MCF 10A (cell line): ENCODE measurements at regions not wholly inside any gene's neighbourhood (a gene's known extent, or its start where the extent isn't known, plus 50 kb on each side); places are given as distances from the start of the nearest gene placed in this dataset.

ENCODE experiments used
- BruUV-seq: library from RNA; stranded (reverse); fragments of 400-500 nt; replicated peaks from 2 replicates; lab custom pipeline; 2021; lab: Mats Ljungman, UMichigan
- CTCF ChIA-PET: fragments of 300-600 bp; sonication (Branson Sonifier 250); formaldehyde crosslinking; extraction: SDS; loops from one replicate; lab custom pipeline; 2021; ENCODE audit warnings: antibody characterized with exemption, inconsistent platforms; lab: Yijun Ruan, JAX
- POLR2A ChIA-PET: fragments of 300-600, 350-650 bp; sonication (Branson Sonifier 250); formaldehyde crosslinking; extraction: SDS; loops from one replicate; lab custom pipeline; 2020; ENCODE audit warnings: antibody characterized with exemption, inconsistent platforms; lab: Yijun Ruan, JAX
- DNase-seq: peaks from one replicate; pipeline ENCODE4 v3.0.0-alpha.2; 2018; ENCODE audit not compliant: unreplicated experiment
- H3K27ac Mint-ChIP-seq: one replicate; pipeline ENCODE4 v1.8.0; 2022; ENCODE audit warnings: mild to moderate bottlenecking, low read depth, mixed read lengths; ENCODE audit not compliant: unreplicated experiment
- H3K27me3 Mint-ChIP-seq: one replicate; pipeline ENCODE4 v1.8.0; 2022; ENCODE audit warnings: mixed read lengths; ENCODE audit not compliant: insufficient read depth, unreplicated experiment
- H3K36me3 Mint-ChIP-seq: one replicate; pipeline ENCODE4 v1.8.0; 2022; ENCODE audit warnings: mild to moderate bottlenecking, moderate library complexity, mixed read lengths; ENCODE audit not compliant: insufficient read depth, unreplicated experiment
- H3K4me1 Mint-ChIP-seq: one replicate; pipeline ENCODE4 v1.8.0; 2022; ENCODE audit warnings: mixed read lengths; ENCODE audit not compliant: insufficient read depth, unreplicated experiment
- H3K4me3 Mint-ChIP-seq: one replicate; pipeline ENCODE4 v1.8.0; 2022; ENCODE audit warnings: mild to moderate bottlenecking, moderate library complexity, mixed read lengths; ENCODE audit not compliant: unreplicated experiment
- H3K9me3 Mint-ChIP-seq: one replicate; pipeline ENCODE4 v1.8.0; 2022; ENCODE audit warnings: mixed read lengths; ENCODE audit not compliant: unreplicated experiment
- intact Hi-C: fragments of 100-400 bp; cut with micrococcal nuclease; formaldehyde crosslinking; loops from 2 replicates; pipeline ENCODE4 v1.14.1; 2022
- TF ChIP-seq, protein P1 (sequence below): fragments of 200-600 bp; IDR thresholded peaks from one replicate; pipeline ENCODE4 v1.8.0; 2022; ENCODE audit warnings: antibody characterized with exemption, mild to moderate bottlenecking; ENCODE audit not compliant: unreplicated experiment

DNA sequence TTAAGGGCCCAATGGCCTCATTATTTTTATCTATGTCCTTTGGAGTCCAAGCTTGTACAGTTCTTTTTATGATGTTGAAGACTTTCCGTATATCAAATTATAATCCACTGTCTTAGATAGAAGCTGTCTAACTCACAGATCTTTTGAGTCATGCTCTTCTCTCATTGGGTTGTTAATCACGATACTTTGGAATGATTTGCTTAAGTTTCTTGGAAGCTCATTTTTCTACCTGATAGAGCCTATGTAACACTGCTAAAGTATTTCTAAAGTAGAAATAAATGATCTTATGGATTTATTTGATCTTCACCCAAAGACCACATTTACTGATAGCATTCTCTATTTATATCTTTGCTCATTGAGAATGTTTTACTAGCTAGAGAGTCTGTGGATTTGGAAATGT is 1554.1 kb downstream of the PLA2G4A start:
- Mint-ChIP-seq H3K9me3 (peaks cover 4% of the 10 kb centered on the region), H3K36me3 (no peaks in the 10 kb centered on the region), H3K27me3 (no peaks in the 10 kb centered on the region), H3K4me3 (no peak overlapping the region), H3K4me1 (no peaks in the 10 kb centered on the region), H3K27ac (no peak overlapping the region)
- DNase-seq, result no peak
- BruUV-seq, result no TSS peak
- CTCF ChIA-PET, result interaction anchor here (0.6 to 0.7 kb wide), 2 partner anchors 553 to 1729 kb away, joined by 3 to 5 read pairs; no protein-coding TSS in a partner anchor
- intact Hi-C loops, result no loop called here
- POLR2A ChIA-PET, result no interaction called here
- TF ChIP-seq, protein P1, sequence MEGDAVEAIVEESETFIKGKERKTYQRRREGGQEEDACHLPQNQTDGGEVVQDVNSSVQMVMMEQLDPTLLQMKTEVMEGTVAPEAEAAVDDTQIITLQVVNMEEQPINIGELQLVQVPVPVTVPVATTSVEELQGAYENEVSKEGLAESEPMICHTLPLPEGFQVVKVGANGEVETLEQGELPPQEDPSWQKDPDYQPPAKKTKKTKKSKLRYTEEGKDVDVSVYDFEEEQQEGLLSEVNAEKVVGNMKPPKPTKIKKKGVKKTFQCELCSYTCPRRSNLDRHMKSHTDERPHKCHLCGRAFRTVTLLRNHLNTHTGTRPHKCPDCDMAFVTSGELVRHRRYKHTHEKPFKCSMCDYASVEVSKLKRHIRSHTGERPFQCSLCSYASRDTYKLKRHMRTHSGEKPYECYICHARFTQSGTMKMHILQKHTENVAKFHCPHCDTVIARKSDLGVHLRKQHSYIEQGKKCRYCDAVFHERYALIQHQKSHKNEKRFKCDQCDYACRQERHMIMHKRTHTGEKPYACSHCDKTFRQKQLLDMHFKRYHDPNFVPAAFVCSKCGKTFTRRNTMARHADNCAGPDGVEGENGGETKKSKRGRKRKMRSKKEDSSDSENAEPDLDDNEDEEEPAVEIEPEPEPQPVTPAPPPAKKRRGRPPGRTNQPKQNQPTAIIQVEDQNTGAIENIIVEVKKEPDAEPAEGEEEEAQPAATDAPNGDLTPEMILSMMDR, result no peak

DNA sequence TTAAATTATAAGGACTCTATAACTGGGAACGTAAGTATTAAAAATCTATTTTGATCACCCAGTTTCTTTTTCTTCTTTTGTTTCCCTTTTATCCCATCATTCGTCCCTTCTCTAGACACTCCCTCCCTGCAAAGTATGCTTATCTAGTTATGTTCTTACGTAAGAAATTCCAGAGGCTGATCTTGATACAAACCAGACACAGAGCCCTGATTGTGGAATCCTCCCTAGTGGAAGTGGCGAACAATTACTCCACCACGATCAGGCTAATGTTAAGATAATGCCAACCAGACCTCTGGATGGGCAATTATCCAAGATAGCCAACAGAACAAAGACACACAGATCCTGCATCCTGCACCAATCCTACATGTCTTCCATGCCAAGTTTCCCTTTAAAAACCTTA is 1557.4 kb downstream of the PLA2G4A start:
- H3K27me3 Mint-ChIP-seq, result no peaks in the 10 kb centered on the region
- TF ChIP-seq, protein P1, result no peak
- no peaks in the 10 kb centered on the region for H3K36me3 Mint-ChIP-seq
- H3K4me3 Mint-ChIP-seq, result no peak overlapping the region
- CTCF ChIA-PET, result no interaction called here
- H3K27ac Mint-ChIP-seq, result no peak overlapping the region
- no peaks in the 10 kb centered on the region for H3K9me3 Mint-ChIP-seq
- intact Hi-C loops, result no loop called here
- H3K4me1 Mint-ChIP-seq, result no peaks in the 10 kb centered on the region
- no TSS peak for BruUV-seq
- POLR2A ChIA-PET, result no interaction called here
- no peak for DNase-seq

DNA sequence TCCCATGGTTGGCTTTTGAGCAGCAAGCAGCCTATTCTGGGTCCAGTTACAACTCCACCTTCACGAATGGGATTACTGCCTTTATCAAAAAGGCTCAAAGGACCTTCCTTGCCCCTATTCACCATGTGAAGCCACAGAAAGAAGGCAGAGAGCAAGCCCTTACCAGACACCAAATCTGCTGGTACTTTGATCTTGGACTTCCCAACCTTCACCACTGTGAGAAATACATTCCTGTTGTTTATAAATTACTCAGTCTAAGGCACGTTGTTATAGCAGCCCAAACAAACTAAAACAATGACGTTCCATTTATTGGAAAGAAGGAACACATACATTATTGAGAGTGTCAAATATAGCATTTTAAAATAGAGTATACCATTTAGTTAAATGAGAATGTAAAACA is 1557.9 kb downstream of the PLA2G4A start:
- no TSS peak for BruUV-seq
- Mint-ChIP-seq H3K4me1 (no peaks in the 10 kb centered on the region), H3K4me3 (no peak overlapping the region), H3K9me3 (no peaks in the 10 kb centered on the region), H3K36me3 (no peaks in the 10 kb centered on the region), H3K27me3 (no peaks in the 10 kb centered on the region), H3K27ac (no peak overlapping the region)
- DNase-seq, result no peak
- TF ChIP-seq, protein P1, result no peak
- ChIA-PET CTCF (no interaction called here), POLR2A (no interaction called here)
- intact Hi-C loops, result no loop called here

DNA sequence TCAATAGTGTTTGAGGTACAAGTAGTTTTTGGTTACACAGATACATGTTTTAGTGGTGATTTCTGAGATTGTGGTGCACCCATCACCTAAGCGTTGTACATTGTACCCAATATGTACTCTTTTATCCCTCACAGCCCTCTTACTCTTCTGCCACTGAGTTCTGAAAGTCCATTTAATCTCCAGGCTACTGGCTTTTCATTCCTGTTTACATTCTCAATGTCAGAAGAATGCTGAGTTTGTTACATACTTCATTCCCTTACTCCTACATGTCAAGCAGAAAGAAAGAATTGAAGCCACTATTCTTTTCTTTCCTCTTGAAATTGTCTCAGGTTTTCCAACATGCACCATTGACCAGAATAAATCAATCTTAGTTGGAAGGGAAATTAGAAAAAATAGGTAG is 1565.9 kb downstream of the PLA2G4A start:
- TF ChIP-seq, protein P1, result no peak
- no peak overlapping the region for H3K27ac Mint-ChIP-seq
- no TSS peak for BruUV-seq
- DNase-seq, result no peak
- no peaks in the 10 kb centered on the region for H3K27me3 Mint-ChIP-seq
- ChIA-PET CTCF (no interaction called here), POLR2A (no interaction called here)
- no peaks in the 10 kb centered on the region for H3K4me1 Mint-ChIP-seq
- H3K4me3 Mint-ChIP-seq, result no peak overlapping the region
- intact Hi-C loops, result no loop called here
- H3K9me3 Mint-ChIP-seq, result peaks cover 21% of the 10 kb centered on the region
- H3K36me3 Mint-ChIP-seq, result no peaks in the 10 kb centered on the region
